ENCODE measurements at regions not wholly inside any gene's neighbourhood (a gene's known extent, or its start where the extent isn't known, plus 50 kb on each side); places are given as distances from the start of the nearest gene placed in this dataset.

- TF ChIP-seq GATA2 (IDR thresholded peaks at IDR 0.05; ENCODE audit: low read depth, low read length), result no peak
- no peak for TF ChIP-seq GATA3 (IDR thresholded peaks at IDR 0.05; ENCODE audit: low read depth, low read length)
These were observed 139.4 kb upstream of the CWC22 start for GRCh38 chr2:180146541-180146940.
